ENCODE measurements at regions not wholly inside any gene's neighbourhood (a gene's known extent, or its start where the extent isn't known, plus 50 kb on each side); places are given as distances from the start of the nearest gene placed in this dataset.

- DNase-seq, result no peak
- no peak overlapping the region for H2BK12ac ChIP-seq (ENCODE audit: insufficient read length, low read depth, low read length)
- no peak overlapping the region for H2BK120ac ChIP-seq (ENCODE audit: low read depth, low read length, poor library complexity, severe bottlenecking)
- H4K20me1 ChIP-seq (ENCODE audit: control insufficient read depth, insufficient read depth, insufficient read length), result no peaks in the 10 kb centered on the region
- no peak overlapping the region for H3K14ac ChIP-seq (ENCODE audit: insufficient read depth, low read length)
- no peak overlapping the region for H4K5ac ChIP-seq (ENCODE audit: insufficient read length, low read depth, low read length)
- H4K91ac ChIP-seq (ENCODE audit: insufficient read length, low read depth, low read length), result no peak overlapping the region
- H3K9me3 ChIP-seq (ENCODE audit: control insufficient read depth, low read depth, low read length), result no peaks in the 10 kb centered on the region
- no CpG with 5 or more reads among the region's 1 CpG for WGBS (ENCODE audit: extremely low coverage, insufficient read length, low lambda C conversion rate)
- peaks cover 0 to 6% of the 10 kb centered on the region in 2 experiments; a peak in 3 of 5 replicates for H3K9me3 Mint-ChIP-seq
- no peak overlapping the region for H3K9ac ChIP-seq (ENCODE audit: extremely low read depth, insufficient read length, low read length)
- H3K4me2 ChIP-seq (ENCODE audit: insufficient read depth, insufficient read length, low read length), result no peak overlapping the region
- H3K79me2 ChIP-seq (ENCODE audit: insufficient read depth, low read length), result no peaks in the 10 kb centered on the region
- H3K36me3 Mint-ChIP-seq (ENCODE audit: insufficient read depth in 1 of 3, low read depth in 3 of 3), result peaks cover 0 to 3% (median 0%) of the 10 kb centered on the region in 3 experiments; a peak in 2 of 7 replicates
- H3K4ac ChIP-seq (ENCODE audit: low read depth, low read length), result no peak overlapping the region
- H2BK20ac ChIP-seq (ENCODE audit: low read depth, low read length, poor library complexity, severe bottlenecking), result no peak overlapping the region
- no peak overlapping the region for H2AK5ac ChIP-seq (ENCODE audit: insufficient read length, low read length)
- no peak overlapping the region for H3K4me3 Mint-ChIP-seq
- no peak overlapping the region for H3K27ac ChIP-seq (ENCODE audit: insufficient read length, low read depth, low read length)
- no peak overlapping the region for H2BK5ac ChIP-seq (ENCODE audit: insufficient read length, low read length)
- no peak overlapping the region for H3K56ac ChIP-seq (ENCODE audit: insufficient read length, low read depth, low read length)
- no peak overlapping the region for H3K18ac ChIP-seq (ENCODE audit: insufficient read length, low read depth, low read length)
- TF ChIP-seq CTCF (conservative IDR thresholded peaks at IDR 0.05), result no peak
- H3T11ph ChIP-seq (ENCODE audit: low read length), result no peak overlapping the region
- no peak overlapping the region for H4K8ac ChIP-seq (replicated peaks; ENCODE audit: insufficient read length, low read depth, low read length)
- H3K79me1 ChIP-seq (ENCODE audit: insufficient read depth, low read depth, low read length, poor library complexity, severe bottlenecking), result no peaks in the 10 kb centered on the region
- no peak overlapping the region for H2BK15ac ChIP-seq (ENCODE audit: low read depth, low read length)
- H2AFZ ChIP-seq (ENCODE audit: low read length), result no peak overlapping the region
- H3K23ac ChIP-seq (ENCODE audit: insufficient read length, low read depth, low read length), result no peak overlapping the region
- H3K27me3 ChIP-seq (ENCODE audit: insufficient read depth, low read length), result no peaks in the 10 kb centered on the region
- H3K27ac Mint-ChIP-seq, result no peak overlapping the region
- H3K4me1 Mint-ChIP-seq, result peaks cover 6% of the 10 kb centered on the region in 2 experiments
- H3K23me2 ChIP-seq (ENCODE audit: insufficient read length, low read depth, low read length, poor library complexity, severe bottlenecking), result no peaks in the 10 kb centered on the region
- peaks cover 6% of the 10 kb centered on the region for H3K27me3 Mint-ChIP-seq (ENCODE audit: low read depth)
- H3K4me1 ChIP-seq (ENCODE audit: insufficient read depth, low read length), result no peaks in the 10 kb centered on the region
Observed at GRCh38 chr12:125936502-125936901, 871.3 kb downstream of the AACS start.

All from H9 (cell line).